ENCODE measurements at regions not wholly inside any gene's neighbourhood (a gene's known extent, or its start where the extent isn't known, plus 50 kb on each side); places are given as distances from the start of the nearest gene placed in this dataset.
"Not testable (repeated sequence)": the region's sequence is repeated elsewhere in the genome, so short reads cannot be mapped to it uniquely, and the experiment has no call there.

DNA sequence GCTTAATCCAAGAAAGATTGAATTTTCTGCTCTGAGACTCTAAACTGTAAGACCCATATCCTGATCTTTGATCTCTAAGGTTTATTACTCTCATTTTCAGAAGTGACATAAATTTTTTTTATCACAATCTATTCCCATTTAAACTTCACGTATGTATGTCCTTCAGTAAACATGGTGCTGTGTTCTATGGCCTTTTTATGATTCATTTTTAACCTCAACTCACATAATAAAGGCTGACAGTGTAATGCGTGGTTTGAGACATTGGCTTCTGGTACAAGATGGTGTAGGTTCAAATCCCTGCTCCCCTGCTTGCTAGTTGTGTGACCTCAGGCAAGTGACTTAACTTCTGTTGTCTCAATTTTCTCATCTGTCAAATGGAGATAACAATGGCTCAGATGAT, 306.0 kb upstream of the AADAT start:
- Mint-ChIP-seq H3K4me3 (no peak overlapping the region), H3K36me3 (no peaks in the 10 kb centered on the region), H3K4me1 (ENCODE audit: low read depth in 2 of 2) (peaks cover 0 to 4% of the 10 kb centered on the region in 2 donors), H3K27me3 (no peaks in the 10 kb centered on the region), H3K27ac (no peak overlapping the region), H3K9me3 (peaks cover 4% of the 10 kb centered on the region)
- no peak for DNase-seq (ENCODE audit: low spot score)
- ATAC-seq: no peak

DNA sequence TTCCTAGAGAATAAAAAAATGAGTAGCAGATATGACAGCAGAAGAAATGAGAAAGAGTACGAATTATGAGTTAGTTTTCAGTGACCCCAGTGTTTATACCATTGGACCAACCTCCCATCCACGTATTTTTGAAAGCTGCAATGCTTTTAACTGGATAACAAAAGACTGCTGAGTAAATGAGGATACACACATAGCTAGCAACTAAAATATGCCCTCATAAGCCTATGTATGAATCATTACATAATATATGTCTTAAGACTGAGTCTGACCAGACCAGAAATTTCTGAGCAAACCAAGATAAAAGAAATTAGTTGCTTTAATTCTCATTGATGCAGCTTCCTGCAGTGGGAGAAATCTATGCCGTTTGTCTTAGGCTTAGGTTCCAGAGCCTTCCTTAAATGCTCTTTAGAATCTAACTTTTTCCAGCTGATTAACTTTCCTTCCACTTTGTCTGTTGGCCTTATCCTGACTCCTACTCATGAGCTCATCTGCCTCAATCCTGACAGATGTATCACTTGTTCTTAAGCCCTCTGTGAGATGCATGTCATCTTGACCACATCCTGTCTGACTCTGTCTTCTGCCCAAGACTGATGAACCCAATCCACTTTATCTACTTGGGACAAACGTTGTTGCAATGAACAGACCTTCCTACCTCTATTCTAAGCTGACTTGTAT, 301.4 kb upstream of the AADAT start:
- Mint-ChIP-seq H3K4me1 (ENCODE audit: low read depth in 2 of 2) (peaks cover 0 to 4% of the 10 kb centered on the region in 2 donors), H3K4me3 (no peak overlapping the region), H3K27me3 (no peaks in the 10 kb centered on the region), H3K9me3 (peaks cover 12% of the 10 kb centered on the region), H3K36me3 (no peaks in the 10 kb centered on the region), H3K27ac (no peak overlapping the region)
- ATAC-seq (no peak), DNase-seq (ENCODE audit: low spot score) (no peak)

DNA sequence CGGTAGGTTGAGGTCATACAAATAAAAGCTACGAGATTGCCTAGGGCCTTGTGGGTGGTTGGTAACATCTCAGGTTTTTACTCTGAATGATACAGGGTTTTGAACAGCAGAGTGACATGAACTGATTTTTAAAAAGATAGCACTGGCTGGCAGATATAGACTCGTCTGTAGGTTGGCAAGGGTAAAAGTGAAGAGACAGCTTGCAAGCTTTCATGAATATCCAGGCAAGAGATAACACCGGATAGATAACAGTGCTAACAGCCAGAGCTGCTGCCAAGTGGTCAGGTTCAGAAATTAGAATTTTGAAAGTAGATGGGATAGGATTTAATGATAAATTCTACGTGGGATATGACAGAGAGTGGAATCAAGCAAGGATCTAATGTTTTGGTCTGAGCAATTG, 299.7 kb upstream of the AADAT start:
- no peak overlapping the region for H3K4me3 Mint-ChIP-seq
- ATAC-seq (no peak), DNase-seq (ENCODE audit: low spot score) (no peak)
- H3K27me3 Mint-ChIP-seq: no peaks in the 10 kb centered on the region
- peaks cover 16% of the 10 kb centered on the region for H3K9me3 Mint-ChIP-seq
- H3K4me1 Mint-ChIP-seq (ENCODE audit: low read depth in 2 of 2): peaks cover 0 to 4% of the 10 kb centered on the region in 2 donors
- H3K27ac Mint-ChIP-seq: no peak overlapping the region
- no peaks in the 10 kb centered on the region for H3K36me3 Mint-ChIP-seq

DNA sequence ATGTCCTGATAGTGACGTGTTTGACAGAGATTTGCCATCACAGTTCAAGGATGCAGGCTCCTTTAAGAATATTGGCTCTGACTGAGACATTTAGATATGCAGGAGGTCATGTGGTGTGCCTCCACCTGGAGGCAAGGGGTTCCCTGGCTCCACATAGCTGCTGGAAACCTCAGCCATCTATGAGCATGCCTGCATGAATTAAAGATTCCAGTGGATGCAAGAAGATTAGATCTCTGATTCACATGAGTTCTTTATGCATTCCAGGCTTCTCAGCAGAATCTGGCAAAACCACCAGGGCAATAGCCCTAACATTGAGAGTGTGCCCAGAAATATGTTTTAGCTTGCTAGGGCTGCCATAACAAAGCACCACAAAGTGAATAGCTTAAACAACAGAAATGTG, 298.5 kb upstream of the AADAT start:
- H3K27ac Mint-ChIP-seq: no peak overlapping the region
- no peaks in the 10 kb centered on the region for H3K36me3 Mint-ChIP-seq
- DNase-seq (ENCODE audit: low spot score): no peak
- H3K27me3 Mint-ChIP-seq: no peaks in the 10 kb centered on the region
- peaks cover 0 to 4% of the 10 kb centered on the region in 2 donors for H3K4me1 Mint-ChIP-seq (ENCODE audit: low read depth in 2 of 2)
- ATAC-seq: no peak
- no peak overlapping the region for H3K4me3 Mint-ChIP-seq
- H3K9me3 Mint-ChIP-seq: peaks cover 23% of the 10 kb centered on the region

DNA sequence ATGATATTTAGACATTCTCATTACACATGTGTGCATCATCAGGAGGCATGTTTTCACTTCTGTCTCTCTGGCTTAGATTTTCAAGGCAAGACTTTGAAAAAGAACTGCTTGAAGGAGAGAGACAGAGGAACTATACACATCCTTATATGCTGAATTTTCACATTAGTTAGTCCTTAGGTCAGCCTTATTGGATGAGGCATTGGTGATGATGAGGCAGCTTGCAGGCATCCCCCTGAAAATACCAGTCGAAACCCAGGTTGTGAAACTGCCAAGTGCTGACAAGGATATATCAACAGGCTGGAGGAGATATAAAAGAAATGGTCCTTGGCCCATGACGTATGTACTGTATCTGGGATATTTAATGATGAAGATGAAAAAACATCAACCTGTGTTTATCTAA, 297.2 kb upstream of the AADAT start:
- no peaks in the 10 kb centered on the region for H3K27me3 Mint-ChIP-seq
- peaks cover 0 to 4% of the 10 kb centered on the region in 2 donors for H3K4me1 Mint-ChIP-seq (ENCODE audit: low read depth in 2 of 2)
- H3K4me3 Mint-ChIP-seq: no peak overlapping the region
- DNase-seq (ENCODE audit: low spot score) (no peak), ATAC-seq (no peak)
- H3K36me3 Mint-ChIP-seq: no peaks in the 10 kb centered on the region
- H3K9me3 Mint-ChIP-seq: peaks cover 26% of the 10 kb centered on the region
- no peak overlapping the region for H3K27ac Mint-ChIP-seq

DNA sequence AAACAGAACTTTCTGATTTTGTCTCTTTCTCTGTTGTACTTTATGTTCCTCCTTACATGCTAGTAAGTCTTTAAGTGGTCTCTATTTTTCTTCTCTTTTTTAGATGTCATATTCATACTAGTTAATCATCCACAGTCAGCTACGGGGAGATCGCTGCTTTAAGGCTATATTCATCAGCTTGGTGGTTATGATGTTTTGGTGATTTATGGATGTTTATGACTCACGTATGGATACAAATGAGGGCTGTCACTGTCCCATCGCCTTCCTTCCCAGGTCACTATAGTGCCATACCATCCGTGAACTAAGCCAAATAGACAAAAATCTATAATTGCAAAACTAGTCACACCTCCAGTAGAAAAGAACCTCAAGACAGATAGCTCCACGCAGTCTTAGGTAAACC, 296.8 kb upstream of the AADAT start:
- no peak for ATAC-seq
- Mint-ChIP-seq H3K9me3 (peaks cover 24% of the 10 kb centered on the region), H3K27me3 (no peaks in the 10 kb centered on the region), H3K36me3 (no peaks in the 10 kb centered on the region), H3K27ac (no peak overlapping the region), H3K4me3 (no peak overlapping the region), H3K4me1 (ENCODE audit: low read depth in 2 of 2) (peaks cover 0 to 2% of the 10 kb centered on the region in 2 donors)
- DNase-seq (ENCODE audit: low spot score): no peak

GRCh38 chr4:170374770-170375169, 285.0 kb upstream of the AADAT start:
- peak in 1 of 2 donors; percentile 41 for ATAC-seq
- Mint-ChIP-seq H3K36me3 (peaks cover 6% of the 10 kb centered on the region), H3K27me3 (no peaks in the 10 kb centered on the region), H3K9me3 (peaks cover 17% of the 10 kb centered on the region), H3K27ac (no peak overlapping the region), H3K4me3 (no peak overlapping the region), H3K4me1 (ENCODE audit: low read depth in 2 of 2) (peaks cover 0 to 4% of the 10 kb centered on the region in 2 donors)
- DNase-seq (ENCODE audit: low spot score): no peak

GRCh38 chr4:170348945-170349344, 259.2 kb upstream of the AADAT start:
- Mint-ChIP-seq H3K9me3 (peaks cover 7% of the 10 kb centered on the region), H3K4me3 (no peak overlapping the region), H3K36me3 (no peaks in the 10 kb centered on the region), H3K27ac (no peak overlapping the region), H3K27me3 (no peaks in the 10 kb centered on the region), H3K4me1 (ENCODE audit: low read depth in 2 of 2) (no peaks in the 10 kb centered on the region)
- ATAC-seq: no peak
- no peak for DNase-seq (ENCODE audit: low spot score)

DNA sequence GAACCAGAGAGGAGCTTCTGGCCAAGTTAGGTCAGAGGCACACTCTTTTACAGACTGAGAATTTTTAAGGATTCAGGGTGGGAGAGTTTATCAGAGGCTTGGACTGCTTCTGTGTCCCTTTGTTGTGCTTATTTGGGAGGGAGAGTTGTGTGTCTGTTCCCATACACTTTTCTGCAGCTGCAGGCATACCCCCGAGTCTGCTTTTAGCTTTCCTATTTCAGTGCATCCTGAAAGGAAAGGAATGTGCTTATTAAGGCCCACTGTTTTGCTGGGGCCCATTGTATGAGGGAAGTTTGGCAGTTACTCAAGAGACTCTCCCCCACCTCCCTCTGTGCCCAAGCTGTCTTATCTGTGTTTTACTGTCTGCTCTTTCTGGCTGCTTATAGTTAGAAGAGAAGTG, 257.4 kb upstream of the AADAT start:
- H3K4me1 Mint-ChIP-seq (ENCODE audit: low read depth in 2 of 2); H3K27ac Mint-ChIP-seq; ATAC-seq; H3K27me3 Mint-ChIP-seq; H3K9me3 Mint-ChIP-seq; H3K36me3 Mint-ChIP-seq; H3K4me3 Mint-ChIP-seq; DNase-seq (ENCODE audit: low spot score): not testable (repeated sequence)

- ATAC-seq (no peak), DNase-seq (ENCODE audit: low spot score) (no peak)
- H3K9me3 Mint-ChIP-seq: peaks cover 7% of the 10 kb centered on the region
- no peaks in the 10 kb centered on the region for H3K27me3 Mint-ChIP-seq
- no peak overlapping the region for H3K4me3 Mint-ChIP-seq
- H3K27ac Mint-ChIP-seq: no peak overlapping the region
- H3K4me1 Mint-ChIP-seq (ENCODE audit: low read depth in 2 of 2): no peaks in the 10 kb centered on the region
- H3K36me3 Mint-ChIP-seq: no peaks in the 10 kb centered on the region
These were observed 249.8 kb upstream of the AADAT start for GRCh38 chr4:170339522-170339921.

GRCh38 chr4:170336238-170336775, 246.6 kb upstream of the AADAT start:
- Mint-ChIP-seq H3K4me3 (no peak overlapping the region), H3K27me3 (no peaks in the 10 kb centered on the region), H3K27ac (no peak overlapping the region), H3K4me1 (ENCODE audit: low read depth in 2 of 2) (no peaks in the 10 kb centered on the region), H3K9me3 (peaks cover 7% of the 10 kb centered on the region), H3K36me3 (no peaks in the 10 kb centered on the region)
- DNase-seq (ENCODE audit: low spot score) (no peak), ATAC-seq (no peak)

- Mint-ChIP-seq H3K4me1 (ENCODE audit: low read depth in 2 of 2) (peaks cover 0 to 4% of the 10 kb centered on the region in 2 donors), H3K27ac (peak overlapping the region in 1 of 2 donors; percentile 23), H3K4me3 (no peak overlapping the region), H3K9me3 (peaks cover 21% of the 10 kb centered on the region), H3K27me3 (no peaks in the 10 kb centered on the region), H3K36me3 (peaks cover 7% of the 10 kb centered on the region)
- ATAC-seq (no peak), DNase-seq (ENCODE audit: low spot score) (no peak)
These were observed 235.8 kb upstream of the AADAT start for GRCh38 chr4:170325599-170325998.

- Mint-ChIP-seq H3K36me3 (peaks cover 13% of the 10 kb centered on the region), H3K27ac (no peak overlapping the region), H3K4me3 (no peak overlapping the region), H3K9me3 (peaks cover 23% of the 10 kb centered on the region), H3K4me1 (ENCODE audit: low read depth in 2 of 2) (peaks cover 0 to 4% of the 10 kb centered on the region in 2 donors), H3K27me3 (no peaks in the 10 kb centered on the region)
- no peak for ATAC-seq
- DNase-seq (ENCODE audit: low spot score): no peak
These were observed 233.9 kb upstream of the AADAT start for GRCh38 chr4:170323623-170324022.

- Mint-ChIP-seq H3K4me1 (ENCODE audit: low read depth in 2 of 2) (no peaks in the 10 kb centered on the region), H3K27me3 (no peaks in the 10 kb centered on the region), H3K9me3 (peaks cover 15% of the 10 kb centered on the region), H3K36me3 (no peaks in the 10 kb centered on the region), H3K4me3 (no peak overlapping the region), H3K27ac (no peak overlapping the region)
- no peak for ATAC-seq
- no peak for DNase-seq (ENCODE audit: low spot score)
These were observed 217.4 kb upstream of the AADAT start for GRCh38 chr4:170307182-170307581.

DNA sequence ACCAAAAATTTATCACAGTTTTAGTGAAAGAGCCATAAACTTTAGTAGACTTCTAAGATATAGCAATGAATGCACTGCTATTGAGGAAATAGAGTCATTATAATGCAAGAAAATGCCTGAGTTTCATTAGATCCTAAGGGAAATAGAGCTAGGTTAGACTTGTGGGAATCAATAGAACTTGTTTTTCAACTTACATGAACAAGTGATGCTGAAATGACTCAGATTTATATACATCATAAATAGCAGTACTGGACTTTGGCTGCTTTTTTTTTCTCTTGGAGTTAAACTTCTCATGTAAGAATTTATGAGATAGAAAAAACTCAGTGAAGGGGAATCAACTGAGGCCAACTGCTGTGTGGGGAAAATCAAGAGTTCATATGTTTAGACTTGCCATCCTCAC, 216.5 kb upstream of the AADAT start:
- Mint-ChIP-seq H3K27ac (no peak overlapping the region), H3K36me3 (no peaks in the 10 kb centered on the region), H3K27me3 (no peaks in the 10 kb centered on the region)

More for the DNA sequence above, 216.5 kb upstream of the AADAT start:
- ATAC-seq (no peak), DNase-seq (ENCODE audit: low spot score) (no peak)
- H3K9me3 Mint-ChIP-seq: peaks cover 15% of the 10 kb centered on the region
- no peak overlapping the region for H3K4me3 Mint-ChIP-seq
- no peaks in the 10 kb centered on the region for H3K4me1 Mint-ChIP-seq (ENCODE audit: low read depth in 2 of 2)

Data from natural killer cell treated with Interleukin-12 subunit alpha and Interleukin-12 subunit beta and Interleukin-15 and Interleukin-18, amount 100 ng/mL, for 72 hours (primary cell).